NCI-H524 treated with DMSO at 0.1 percent for 48 hours (cell line): ENCODE measurements at regions not wholly inside any gene's neighbourhood (a gene's known extent, or its start where the extent isn't known, plus 50 kb on each side); places are given as distances from the start of the nearest gene placed in this dataset.

ENCODE experiments used
- DNase-seq: peaks from one replicate; lab custom pipeline; 2025; lab: John Stamatoyannopoulos, UW

DNA sequence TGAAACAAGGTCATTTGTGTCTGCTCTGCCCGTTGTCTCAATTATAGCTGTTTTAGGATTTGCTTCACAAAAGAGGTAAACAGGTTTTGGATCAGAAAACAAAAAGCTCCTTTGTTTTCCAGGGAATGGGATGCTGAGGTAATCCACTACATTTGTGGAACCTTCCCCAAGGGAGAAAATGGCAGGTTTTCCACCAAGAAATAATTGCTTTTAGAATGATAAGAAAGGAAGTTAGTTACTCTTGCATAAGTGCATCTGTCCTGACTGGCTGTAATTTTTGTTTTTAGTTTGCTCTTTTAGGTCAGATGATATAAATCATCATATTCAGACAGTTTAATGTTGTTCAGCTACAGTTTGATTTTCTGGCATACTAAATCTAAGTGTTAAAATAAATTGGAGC is 198.5 kb upstream of the COL8A1 start:
- no peak for DNase-seq

- no peak for DNase-seq
Observed at GRCh38 chr3:99434190-99434589, 204.2 kb upstream of the COL8A1 start.

DNA sequence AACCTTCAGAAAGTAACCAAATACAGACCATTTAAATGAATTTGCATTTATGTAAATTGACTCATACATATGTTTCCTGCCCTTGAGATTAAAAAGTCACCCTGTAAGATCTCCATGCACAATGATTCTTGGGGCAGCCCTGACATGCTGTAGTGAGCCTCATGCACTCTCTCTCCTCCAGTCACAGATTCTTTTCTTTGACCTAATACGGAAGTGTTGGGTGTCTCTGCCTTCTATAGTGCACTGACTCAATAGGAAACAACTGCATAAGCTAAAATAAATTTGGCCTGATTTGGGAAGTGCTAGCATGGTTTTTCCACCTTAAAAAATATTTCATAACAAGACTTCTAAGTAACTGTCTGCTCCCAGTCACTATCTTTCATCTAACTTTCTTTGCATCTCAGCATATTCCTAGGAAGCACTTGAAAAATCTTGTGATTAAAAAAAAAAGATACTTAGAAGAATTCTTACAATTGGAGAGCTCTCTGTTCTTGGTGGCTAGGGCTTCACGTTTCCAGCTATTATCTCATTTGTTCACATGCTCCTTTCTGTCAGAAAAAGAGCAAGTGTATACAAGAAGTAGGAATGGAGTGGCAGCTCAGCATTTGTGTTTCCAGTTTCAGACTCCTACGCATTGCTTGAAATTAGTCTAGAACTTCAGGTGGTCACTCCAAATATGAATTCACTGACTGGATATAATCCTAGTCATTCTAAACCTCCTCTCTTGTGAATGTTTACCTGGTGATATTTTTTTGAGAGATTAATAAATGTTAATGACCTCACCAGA is 207.9 kb upstream of the COL8A1 start:
- no peak for DNase-seq

DNA sequence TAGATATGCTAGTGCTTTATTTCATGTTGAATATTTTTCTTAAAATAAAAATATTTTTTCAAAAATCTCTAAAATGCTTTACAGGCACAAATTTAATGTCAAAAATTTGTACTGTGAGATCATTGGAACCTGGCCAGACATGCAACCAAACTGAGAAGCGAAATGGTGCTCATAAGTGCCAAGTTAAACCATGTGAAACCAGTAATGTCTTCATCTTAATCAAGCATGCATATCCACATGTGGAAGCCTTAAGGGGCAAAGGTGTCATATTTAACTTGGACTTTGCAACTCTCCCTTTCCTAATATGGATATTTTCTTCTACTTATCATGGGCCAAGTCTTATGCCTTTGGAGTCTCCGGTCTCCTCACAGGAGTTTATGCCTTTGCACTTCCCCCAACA is 208.9 kb upstream of the COL8A1 start:
- no peak for DNase-seq

- DNase-seq: no peak
Observed at GRCh38 chr3:99425930-99426329, 212.5 kb upstream of the COL8A1 start.

- DNase-seq: no peak
Observed at GRCh38 chr3:99419116-99419515, 219.3 kb upstream of the COL8A1 start.

DNA sequence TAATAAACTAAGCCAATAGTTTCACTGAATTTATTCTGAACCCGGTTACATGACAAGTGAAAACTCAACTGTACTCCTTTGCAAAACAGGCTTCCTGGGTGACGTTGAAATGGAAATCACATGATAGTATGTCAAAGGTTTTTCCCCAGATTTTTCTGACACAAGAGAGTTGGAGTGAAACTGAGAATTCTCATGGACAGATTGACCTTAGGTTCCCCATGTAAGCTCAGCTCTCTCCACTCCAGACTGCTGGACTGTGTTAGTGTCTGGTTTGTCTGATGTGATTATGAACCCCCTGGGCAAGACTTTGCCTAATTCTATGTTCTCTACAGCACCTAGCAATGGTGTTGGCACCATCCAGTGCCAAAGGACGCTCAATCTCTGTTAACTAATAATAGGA is 219.7 kb upstream of the COL8A1 start:
- no peak for DNase-seq

- DNase-seq: no peak
Observed at GRCh38 chr3:99418209-99418635, 220.2 kb upstream of the COL8A1 start.

DNA sequence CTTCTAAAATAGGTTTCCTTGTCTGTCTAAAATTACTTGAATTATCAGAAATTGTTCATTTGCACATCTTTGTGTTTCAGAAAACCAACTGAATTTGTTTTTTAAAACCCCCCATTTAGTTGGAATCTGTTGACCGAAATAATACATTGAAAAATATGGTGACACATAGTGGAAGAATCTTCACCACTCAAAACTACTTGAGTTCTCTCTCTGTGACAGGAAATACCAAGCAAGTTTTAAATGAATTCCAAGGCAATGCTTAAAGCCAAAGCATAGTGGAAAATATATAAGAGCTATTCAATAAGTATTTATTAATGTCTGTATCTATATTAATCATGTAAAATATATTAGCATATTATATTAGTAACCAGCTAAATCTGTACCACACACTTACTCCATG is 224.9 kb upstream of the COL8A1 start:
- DNase-seq: no peak

- DNase-seq: no peak
Observed at GRCh38 chr3:99410789-99411311, 227.5 kb upstream of the COL8A1 start.

- no peak for DNase-seq
Observed at GRCh38 chr3:99409961-99410360, 228.4 kb upstream of the COL8A1 start.

GRCh38 chr3:99407257-99407656 is 231.1 kb upstream of the COL8A1 start:
- DNase-seq: no peak

DNA sequence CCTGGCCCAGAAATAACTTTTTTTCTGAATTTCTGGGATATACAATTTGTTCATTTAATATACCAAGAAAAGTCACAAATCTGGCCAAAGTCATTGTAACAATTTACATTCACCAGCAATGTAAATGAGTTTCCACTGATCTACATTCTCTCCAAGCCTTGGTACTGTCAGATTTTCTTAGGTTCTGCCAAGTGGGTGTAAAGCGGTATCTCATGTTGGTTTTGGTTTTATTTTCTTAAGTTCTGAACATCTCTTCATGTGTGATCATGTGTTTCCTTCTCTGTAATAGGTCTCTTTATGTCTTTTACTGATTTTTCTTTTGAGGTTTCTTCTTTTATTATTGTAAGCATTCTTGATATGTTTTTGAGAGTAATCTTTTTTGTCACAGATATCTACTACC is 235.6 kb upstream of the COL8A1 start:
- DNase-seq: no peak

GRCh38 chr3:99400352-99400751 is 238.0 kb upstream of the COL8A1 start:
- no peak for DNase-seq

DNA sequence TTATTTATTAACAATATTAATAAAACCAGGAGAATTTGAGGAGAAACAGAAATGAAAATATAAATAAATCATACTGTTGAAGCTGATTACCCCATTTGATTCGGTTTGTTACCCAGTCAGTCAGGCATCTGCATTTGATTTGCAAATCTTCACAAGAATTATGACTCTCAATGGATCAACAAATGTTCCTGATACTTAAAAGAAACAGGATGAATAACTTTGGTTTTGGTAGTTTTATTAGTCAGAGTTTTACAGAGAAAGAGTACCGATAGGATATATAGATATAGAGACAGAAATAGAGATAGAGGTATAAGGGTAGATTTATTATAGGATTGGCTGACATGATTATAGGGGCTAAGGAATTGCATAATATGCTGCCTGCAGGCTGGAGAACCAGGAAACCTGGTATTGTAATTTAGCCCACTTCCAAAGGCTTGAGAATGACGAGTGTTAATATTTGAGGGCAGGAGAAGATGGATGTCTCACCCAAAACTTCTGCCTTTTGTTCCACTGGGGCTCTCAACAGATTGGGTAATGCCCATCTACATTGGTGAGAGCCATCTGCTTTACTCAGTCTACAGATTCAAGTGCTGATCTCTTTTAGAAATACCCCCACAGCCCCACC is 241.6 kb upstream of the COL8A1 start:
- DNase-seq: no peak

GRCh38 chr3:99394831-99395778 is 243.3 kb upstream of the COL8A1 start:
- no peak for DNase-seq

DNA sequence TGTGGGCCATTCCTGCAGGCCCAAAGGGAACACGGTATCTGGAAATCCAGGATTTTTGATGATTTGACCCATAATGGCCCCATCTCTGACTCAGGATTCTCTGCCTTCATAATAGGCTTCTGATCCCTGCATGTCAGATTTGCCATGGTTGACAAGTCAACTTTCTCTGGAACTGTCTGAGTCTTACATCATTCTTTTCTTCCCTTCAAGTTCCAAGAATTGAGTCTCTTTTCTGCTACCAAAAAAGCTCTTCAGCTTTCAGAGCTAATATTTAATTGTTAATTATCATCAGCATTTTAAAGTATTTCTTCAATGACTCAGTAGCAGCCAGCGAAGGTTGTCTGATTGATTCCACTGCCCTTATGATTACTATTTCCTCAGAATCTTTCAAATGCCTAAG is 244.4 kb upstream of the COL8A1 start:
- DNase-seq: no peak

- DNase-seq: no peak
Observed at GRCh38 chr3:99388780-99389179, 249.6 kb upstream of the COL8A1 start.

GRCh38 chr3:99384596-99384995 is 253.8 kb upstream of the COL8A1 start:
- no peak for DNase-seq

- DNase-seq: no peak
Observed at GRCh38 chr3:99376926-99377325, 261.5 kb upstream of the COL8A1 start.

DNA sequence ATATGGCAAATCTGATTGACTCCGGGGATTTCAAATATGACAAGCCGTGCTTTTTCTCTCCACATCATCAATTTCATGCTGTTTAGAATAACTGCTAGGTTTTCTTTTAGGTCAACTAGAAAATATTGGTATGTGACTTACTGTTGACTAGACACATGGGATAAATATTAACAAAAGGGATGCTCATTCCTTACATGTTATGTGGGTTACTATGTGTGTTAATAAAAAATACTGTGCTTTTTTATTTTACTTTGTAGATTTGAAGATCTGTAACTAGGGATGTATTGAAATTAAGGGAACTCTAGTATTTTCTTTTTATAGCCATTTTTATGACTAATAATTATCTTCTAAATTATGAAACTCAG is 264.6 kb upstream of the COL8A1 start:
- DNase-seq: no peak

GRCh38 chr3:99373088-99373845 is 265.1 kb upstream of the COL8A1 start:
- peak; percentile 50 for DNase-seq
